Umbilical cord (tissue), 1 donor: ENCODE measurements at regions not wholly inside any gene's neighbourhood (a gene's known extent, or its start where the extent isn't known, plus 50 kb on each side); places are given as distances from the start of the nearest gene placed in this dataset.
"Not testable (repeated sequence)": the region's sequence is repeated elsewhere in the genome, so short reads cannot be mapped to it uniquely, and the experiment has no call there.

Experiments used
- DNase-seq: peaks from one replicate; pipeline ENCODE4 v3.0.0-alpha.2; 2015; ENCODE audit warnings: low spot score

- DNase-seq = no peak
These were observed 1293.0 kb downstream of the REEP3 start for GRCh38 chr10:64814201-64814600.

GRCh38 chr10:64829888-64830412 is 1308.7 kb downstream of the REEP3 start:
- DNase-seq = no peak

- no peak for DNase-seq
These were observed 1309.7 kb downstream of the REEP3 start for GRCh38 chr10:64830869-64831268.

- DNase-seq = no peak
These were observed 1319.1 kb downstream of the REEP3 start for GRCh38 chr10:64840341-64840740.

- DNase-seq = no peak
These were observed 1325.5 kb downstream of the REEP3 start for GRCh38 chr10:64846700-64847099.

- no peak for DNase-seq
These were observed 1334.7 kb downstream of the REEP3 start for GRCh38 chr10:64855941-64856340.

- DNase-seq = no peak
These were observed 1338.7 kb downstream of the REEP3 start for GRCh38 chr10:64859911-64860310.

GRCh38 chr10:64863836-64864235 is 1342.6 kb downstream of the REEP3 start:
- no peak for DNase-seq

- no peak for DNase-seq
These were observed 1346.3 kb downstream of the REEP3 start for GRCh38 chr10:64867501-64867962.

- no peak for DNase-seq
These were observed 1351.9 kb downstream of the REEP3 start for GRCh38 chr10:64873088-64873487.

- DNase-seq = no peak
These were observed 1352.8 kb downstream of the REEP3 start for GRCh38 chr10:64873959-64874358.

GRCh38 chr10:64880546-64880945 is 1359.3 kb downstream of the REEP3 start:
- no peak for DNase-seq

- no peak for DNase-seq
These were observed 1360.1 kb downstream of the REEP3 start for GRCh38 chr10:64881257-64881656.

- no peak for DNase-seq
These were observed 1375.4 kb downstream of the REEP3 start for GRCh38 chr10:64896582-64896981.

GRCh38 chr10:64906311-64906710 is 1385.1 kb downstream of the REEP3 start:
- peak; percentile 1 for DNase-seq

GRCh38 chr10:64924306-64924705 is 1403.1 kb downstream of the REEP3 start:
- not testable (repeated sequence) for DNase-seq

- DNase-seq = no peak
These were observed 1430.8 kb downstream of the REEP3 start for GRCh38 chr10:64952042-64952441.

- DNase-seq = no peak
These were observed 1435.2 kb downstream of the REEP3 start for GRCh38 chr10:64956441-64956840.

GRCh38 chr10:64959116-64959515 is 1437.9 kb downstream of the REEP3 start:
- no peak for DNase-seq

GRCh38 chr10:64959883-64960282 is 1438.7 kb downstream of the REEP3 start:
- no peak for DNase-seq

GRCh38 chr10:64973391-64973790 is 1452.2 kb downstream of the REEP3 start:
- no peak for DNase-seq

GRCh38 chr10:64976150-64976549 is 1454.9 kb downstream of the REEP3 start:
- no peak for DNase-seq

GRCh38 chr10:64977915-64978314 is 1456.7 kb downstream of the REEP3 start:
- peak; percentile 2 for DNase-seq

GRCh38 chr10:64996886-64997285 is 1475.7 kb downstream of the REEP3 start:
- DNase-seq = no peak
